ENCODE measurements at regions not wholly inside any gene's neighbourhood (a gene's known extent, or its start where the extent isn't known, plus 50 kb on each side); places are given as distances from the start of the nearest gene placed in this dataset.

DNA sequence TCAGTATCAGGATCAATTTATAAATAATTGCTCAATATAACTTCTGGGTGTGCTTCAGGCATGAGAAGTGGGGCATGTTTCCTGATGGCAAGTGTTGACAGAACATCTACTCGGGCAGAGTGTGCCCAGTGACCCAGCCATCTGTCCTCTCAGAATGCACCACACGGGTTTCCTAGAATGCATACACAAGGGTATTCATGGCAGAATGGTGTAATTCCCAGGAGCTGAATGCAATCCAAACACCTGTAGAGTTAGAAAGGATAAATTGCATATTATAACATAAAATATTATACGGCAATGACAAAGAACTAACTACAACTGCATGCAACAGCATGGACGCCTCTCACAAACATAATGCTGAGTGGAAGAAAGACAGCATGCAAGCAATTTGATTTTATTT is 391.9 kb downstream of the SIPA1L2 start:
- no peak overlapping the region for H3K4me3 ChIP-seq (ENCODE audit: low read depth, low read length)
- TF ChIP-seq, protein P1, sequence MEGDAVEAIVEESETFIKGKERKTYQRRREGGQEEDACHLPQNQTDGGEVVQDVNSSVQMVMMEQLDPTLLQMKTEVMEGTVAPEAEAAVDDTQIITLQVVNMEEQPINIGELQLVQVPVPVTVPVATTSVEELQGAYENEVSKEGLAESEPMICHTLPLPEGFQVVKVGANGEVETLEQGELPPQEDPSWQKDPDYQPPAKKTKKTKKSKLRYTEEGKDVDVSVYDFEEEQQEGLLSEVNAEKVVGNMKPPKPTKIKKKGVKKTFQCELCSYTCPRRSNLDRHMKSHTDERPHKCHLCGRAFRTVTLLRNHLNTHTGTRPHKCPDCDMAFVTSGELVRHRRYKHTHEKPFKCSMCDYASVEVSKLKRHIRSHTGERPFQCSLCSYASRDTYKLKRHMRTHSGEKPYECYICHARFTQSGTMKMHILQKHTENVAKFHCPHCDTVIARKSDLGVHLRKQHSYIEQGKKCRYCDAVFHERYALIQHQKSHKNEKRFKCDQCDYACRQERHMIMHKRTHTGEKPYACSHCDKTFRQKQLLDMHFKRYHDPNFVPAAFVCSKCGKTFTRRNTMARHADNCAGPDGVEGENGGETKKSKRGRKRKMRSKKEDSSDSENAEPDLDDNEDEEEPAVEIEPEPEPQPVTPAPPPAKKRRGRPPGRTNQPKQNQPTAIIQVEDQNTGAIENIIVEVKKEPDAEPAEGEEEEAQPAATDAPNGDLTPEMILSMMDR (IDR thresholded peaks at IDR 0.05; ENCODE audit: insufficient read depth, low read depth, low read length): no peak
- no peak for DNase-seq (ENCODE audit: low read depth)

GRCh38 chr1:232227306-232227705 is 402.6 kb downstream of the SIPA1L2 start:
- DNase-seq (ENCODE audit: low read depth): no peak
- no peak overlapping the region for H3K4me3 ChIP-seq (ENCODE audit: low read depth, low read length)
- TF ChIP-seq, protein P1 (IDR thresholded peaks at IDR 0.05; ENCODE audit: insufficient read depth, low read depth, low read length): no peak

- DNase-seq (ENCODE audit: low read depth): peak; percentile 68
- TF ChIP-seq, protein P1 (IDR thresholded peaks at IDR 0.05; ENCODE audit: insufficient read depth, low read depth, low read length): no peak
- H3K4me3 ChIP-seq (ENCODE audit: low read depth, low read length): no peak overlapping the region
Measured at GRCh38 chr1:232226197-232226712, 403.7 kb downstream of the SIPA1L2 start.

GRCh38 chr1:232225336-232226131 is 404.4 kb downstream of the SIPA1L2 start:
- DNase-seq (ENCODE audit: low read depth): no peak
- H3K4me3 ChIP-seq (ENCODE audit: low read depth, low read length): no peak overlapping the region
- TF ChIP-seq, protein P1 (IDR thresholded peaks at IDR 0.05; ENCODE audit: insufficient read depth, low read depth, low read length): no peak

- DNase-seq (ENCODE audit: low read depth): no peak
- TF ChIP-seq, protein P1 (IDR thresholded peaks at IDR 0.05; ENCODE audit: insufficient read depth, low read depth, low read length): no peak
- H3K4me3 ChIP-seq (ENCODE audit: low read depth, low read length): no peak overlapping the region
Measured at GRCh38 chr1:232223887-232224286, 406.0 kb downstream of the SIPA1L2 start.

DNA sequence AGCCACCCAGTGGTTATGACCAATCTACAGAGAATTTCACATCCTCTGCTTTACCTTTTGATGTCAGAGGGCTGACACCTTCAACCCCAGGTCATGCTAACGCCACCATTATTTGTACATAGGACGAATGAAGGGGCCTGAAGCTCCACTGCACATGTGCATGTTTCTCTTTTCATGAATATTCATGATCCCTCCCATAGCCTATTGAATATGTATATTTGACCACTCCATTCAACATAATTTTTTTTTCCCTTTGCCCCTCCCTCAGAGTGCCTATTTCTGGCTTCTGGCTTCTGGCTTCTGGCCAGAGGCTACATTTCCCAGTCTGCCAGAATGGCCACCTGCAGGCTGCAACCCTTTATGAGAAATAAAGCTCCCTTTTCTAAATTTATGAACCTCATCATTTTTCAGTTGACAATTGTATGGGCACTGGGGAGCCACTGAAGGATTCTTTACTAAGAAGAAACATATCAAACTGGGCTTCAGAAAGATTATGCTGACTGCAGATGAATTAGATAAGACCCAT is 406.7 kb downstream of the SIPA1L2 start:
- DNase-seq (ENCODE audit: low read depth): no peak
- no peak overlapping the region for H3K4me3 ChIP-seq (ENCODE audit: low read depth, low read length)
- TF ChIP-seq, protein P1 (IDR thresholded peaks at IDR 0.05; ENCODE audit: insufficient read depth, low read depth, low read length): no peak
